PC-9 (cell line): ENCODE measurements at regions not wholly inside any gene's neighbourhood (a gene's known extent, or its start where the extent isn't known, plus 50 kb on each side); places are given as distances from the start of the nearest gene placed in this dataset.

Experiments
- BruUV-seq: library from RNA; stranded (reverse); fragments of 400-500 nt; replicated peaks from 2 replicates; lab custom pipeline; 2021; lab: Mats Ljungman, UMichigan
- CTCF ChIA-PET: fragments of 300-600 bp; sonication (Branson Sonifier 250); formaldehyde crosslinking; loops from one replicate; lab custom pipeline; 2022; ENCODE audit warnings: antibody characterized with exemption; lab: Charles Lee
- POLR2A ChIA-PET: fragments of 300-600 bp; sonication (Branson Sonifier 250); formaldehyde crosslinking; loops from one replicate; lab custom pipeline; 2022; ENCODE audit warnings: antibody characterized with exemption; ENCODE audit not compliant: unreplicated experiment; lab: Charles Lee
- DNase-seq, 2 experiments: peaks; one replicate each; pipeline versions ENCODE4 v3.0.0 to v3.0.0-alpha.2; 2015 to 2022; ENCODE audit warnings: mixed read lengths in 1 of 2
- H2AFZ ChIP-seq: fragments of 200-600 bp; sonication (generic); 2 replicates; pipeline ENCODE4 v1.8.1; 2017; ENCODE audit warnings: antibody characterized with exemption
- H3F3A ChIP-seq: fragments of 200-600 bp; sonication (generic); 2 replicates; pipeline ENCODE4 v1.8.1; 2017; ENCODE audit warnings: antibody characterized with exemption, mild to moderate bottlenecking, low read depth; ENCODE audit not compliant: insufficient read depth
- H3K27ac ChIP-seq: fragments of 200-600 bp; sonication (generic); 2 replicates; pipeline ENCODE4 v1.6.1; 2016; ENCODE audit warnings: mixed run types
- H3K27me3 ChIP-seq: fragments of 200-600 bp; sonication (generic); 2 replicates; pipeline ENCODE4 v1.6.1; 2016; ENCODE audit warnings: low read depth, mixed run types; ENCODE audit not compliant: insufficient read depth
- H3K36me3 ChIP-seq: fragments of 200-600 bp; sonication (generic); 2 replicates; pipeline ENCODE4 v1.6.1; 2016; ENCODE audit warnings: low read depth, mixed run types
- H3K4me1 ChIP-seq: fragments of 200-600 bp; sonication (generic); replicated peaks from 2 replicates; pipeline ENCODE4 v1.6.1; 2016; ENCODE audit warnings: mixed run types; ENCODE audit not compliant: insufficient read depth
- H3K4me2 ChIP-seq: fragments of 200-600 bp; sonication (generic); 2 replicates; pipeline ENCODE4 v1.6.1; 2017; ENCODE audit warnings: mixed run types
- H3K4me3 ChIP-seq: fragments of 200-600 bp; sonication (generic); 2 replicates; pipeline ENCODE4 v1.6.1; 2016; ENCODE audit warnings: mixed run types
- H3K79me2 ChIP-seq: fragments of 200-600 bp; sonication (generic); 2 replicates; pipeline ENCODE4 v1.6.1; 2017; ENCODE audit warnings: low read depth, mixed run types
- H3K9me2 ChIP-seq: fragments of 200-600 bp; sonication (generic); 2 replicates; pipeline ENCODE4 v1.8.1; 2017; ENCODE audit warnings: mild to moderate bottlenecking; ENCODE audit not compliant: insufficient read depth
- H3K9me3 ChIP-seq: fragments of 200-600 bp; sonication (generic); 2 replicates; pipeline ENCODE4 v1.8.1; 2016; ENCODE audit warnings: low read depth; ENCODE audit not compliant: insufficient read depth
- H4K20me1 ChIP-seq: fragments of 200-600 bp; sonication (generic); 2 replicates; pipeline ENCODE4 v1.8.1; 2017; ENCODE audit not compliant: insufficient read depth
- EZH2 ChIP-seq: fragments of 200-600 bp; sonication (generic); IDR thresholded peaks from 2 replicates; pipeline ENCODE4 v1.8.0; 2017; ENCODE audit warnings: antibody characterized with exemption, low read depth
- intact Hi-C: fragments of 100-400 bp; cut with micrococcal nuclease; formaldehyde crosslinking; loops from one replicate; pipeline ENCODE4 v1.10.0; 2022; ENCODE audit not compliant: unreplicated experiment
- TF ChIP-seq, protein P1 (sequence below): fragments of 200-600 bp; sonication (generic); conservative IDR thresholded peaks from 2 replicates; pipeline ENCODE4 v1.6.1; 2017; ENCODE audit warnings: mixed run types, antibody characterized with exemption, mild to moderate bottlenecking, moderate library complexity

DNA sequence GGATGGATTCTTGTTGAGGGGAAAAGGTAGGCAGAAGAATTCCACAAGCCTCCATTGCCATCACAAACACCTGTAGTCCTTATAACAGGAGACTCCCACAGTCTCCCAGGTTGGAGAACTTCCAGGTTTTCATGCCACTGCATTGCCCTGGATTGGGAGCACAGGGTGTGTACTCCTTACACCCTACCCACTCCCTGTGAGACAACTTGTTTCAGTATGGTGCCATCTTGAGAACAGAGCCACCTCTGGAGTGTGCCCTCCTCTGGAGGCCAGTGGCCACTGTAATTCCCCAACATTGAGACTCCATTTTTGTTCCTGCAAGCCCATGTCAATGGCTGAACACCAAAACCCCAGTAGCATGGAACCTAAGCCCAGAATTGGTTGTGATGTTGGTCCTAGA lies 123.5 kb upstream of the LAMA2 start:
- ChIA-PET CTCF (interaction anchor here (0.6 kb wide), 1 partner anchor 21 kb away, joined by 3 read pairs; no protein-coding TSS in a partner anchor), POLR2A (no interaction called here)
- no peak for DNase-seq
- no peaks in the 10 kb centered on the region for H3K27me3 ChIP-seq
- H3K9me3 ChIP-seq = 0 out of 2 replicates have a peak, but pooled peaks cover 3% of the 10 kb centered on the region
- TF ChIP-seq, protein P1, sequence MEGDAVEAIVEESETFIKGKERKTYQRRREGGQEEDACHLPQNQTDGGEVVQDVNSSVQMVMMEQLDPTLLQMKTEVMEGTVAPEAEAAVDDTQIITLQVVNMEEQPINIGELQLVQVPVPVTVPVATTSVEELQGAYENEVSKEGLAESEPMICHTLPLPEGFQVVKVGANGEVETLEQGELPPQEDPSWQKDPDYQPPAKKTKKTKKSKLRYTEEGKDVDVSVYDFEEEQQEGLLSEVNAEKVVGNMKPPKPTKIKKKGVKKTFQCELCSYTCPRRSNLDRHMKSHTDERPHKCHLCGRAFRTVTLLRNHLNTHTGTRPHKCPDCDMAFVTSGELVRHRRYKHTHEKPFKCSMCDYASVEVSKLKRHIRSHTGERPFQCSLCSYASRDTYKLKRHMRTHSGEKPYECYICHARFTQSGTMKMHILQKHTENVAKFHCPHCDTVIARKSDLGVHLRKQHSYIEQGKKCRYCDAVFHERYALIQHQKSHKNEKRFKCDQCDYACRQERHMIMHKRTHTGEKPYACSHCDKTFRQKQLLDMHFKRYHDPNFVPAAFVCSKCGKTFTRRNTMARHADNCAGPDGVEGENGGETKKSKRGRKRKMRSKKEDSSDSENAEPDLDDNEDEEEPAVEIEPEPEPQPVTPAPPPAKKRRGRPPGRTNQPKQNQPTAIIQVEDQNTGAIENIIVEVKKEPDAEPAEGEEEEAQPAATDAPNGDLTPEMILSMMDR = no peak
- TF ChIP-seq EZH2 = no peak
- intact Hi-C loops = no loop called here
- no peak overlapping the region for H3K4me3 ChIP-seq
- H3K79me2 ChIP-seq = no peaks in the 10 kb centered on the region
- H3K4me2 ChIP-seq = no peak overlapping the region
- H3K4me1 ChIP-seq = no peaks in the 10 kb centered on the region
- H2AFZ ChIP-seq = no peak overlapping the region
- no peaks in the 10 kb centered on the region for H3K9me2 ChIP-seq
- BruUV-seq = no TSS peak
- no peaks in the 10 kb centered on the region for H4K20me1 ChIP-seq
- H3K27ac ChIP-seq = no peak overlapping the region
- no peaks in the 10 kb centered on the region for H3F3A ChIP-seq
- H3K36me3 ChIP-seq = no peaks in the 10 kb centered on the region

DNA sequence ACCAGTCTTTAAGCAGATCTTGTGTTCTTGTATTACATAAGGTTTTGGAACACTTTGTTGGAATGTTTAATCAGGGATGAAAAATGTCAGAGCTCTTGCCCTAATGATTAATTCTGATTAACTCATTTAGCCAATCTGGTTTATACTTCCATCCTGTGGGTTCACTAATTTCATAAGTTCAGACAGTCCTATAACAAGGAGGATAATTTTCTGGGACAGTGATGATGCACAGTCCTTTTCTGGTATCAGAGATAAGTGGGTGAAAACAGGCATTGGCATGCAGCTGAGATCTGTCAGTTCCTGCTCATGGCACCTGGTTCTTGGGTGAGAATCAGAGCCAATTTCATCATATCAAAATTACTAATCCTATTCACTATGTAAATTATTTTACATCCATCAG lies 125.0 kb upstream of the LAMA2 start:
- no peak for TF ChIP-seq EZH2
- TF ChIP-seq, protein P1 = no peak
- CTCF ChIA-PET = no interaction called here

DNA sequence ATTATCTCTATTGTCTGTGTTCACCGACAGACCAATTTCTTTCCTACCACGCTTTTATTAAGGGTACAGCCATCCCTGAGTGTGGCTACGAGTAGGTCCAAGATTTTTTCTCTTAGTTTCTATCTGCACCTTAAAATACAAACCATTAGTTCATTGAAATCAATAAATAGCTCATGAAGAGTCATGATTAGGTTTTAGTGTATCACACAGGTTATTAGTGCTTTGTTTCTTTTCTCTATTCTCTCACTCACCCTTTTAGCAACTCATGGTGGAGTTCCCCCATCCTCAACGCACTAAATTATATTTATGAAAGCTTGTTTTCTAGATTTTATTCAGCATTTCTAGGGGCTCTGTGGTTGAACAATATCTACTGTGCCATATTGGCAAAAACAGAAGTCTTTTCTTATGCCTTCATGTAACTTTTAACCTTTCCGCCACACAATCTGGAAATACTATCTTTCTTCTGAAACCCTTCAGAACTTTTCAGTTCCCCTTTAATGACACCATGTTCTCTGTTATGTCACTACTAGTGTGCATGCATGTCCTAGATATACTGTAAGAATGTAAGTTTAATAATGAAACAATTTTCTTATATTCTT lies 128.2 kb upstream of the LAMA2 start:
- Histone ChIP-seq H3F3A (no peaks in the 10 kb centered on the region), H2AFZ (no peak overlapping the region), H4K20me1 (no peaks in the 10 kb centered on the region), H3K9me2 (no peaks in the 10 kb centered on the region), H3K27me3 (no peaks in the 10 kb centered on the region), H3K27ac (no peak overlapping the region), H3K79me2 (no peaks in the 10 kb centered on the region), H3K4me2 (no peak overlapping the region), H3K36me3 (no peaks in the 10 kb centered on the region), H3K9me3 (0 out of 2 replicates have a peak, but pooled peaks cover 3% of the 10 kb centered on the region), H3K4me3 (no peak overlapping the region), H3K4me1 (no peaks in the 10 kb centered on the region)
- intact Hi-C loops = no loop called here
- TF ChIP-seq, protein P1 = no peak
- no peak for TF ChIP-seq EZH2
- ChIA-PET CTCF (no interaction called here), POLR2A (no interaction called here)
- no TSS peak for BruUV-seq
- DNase-seq = no peak

More for the DNA sequence above, 125.0 kb upstream of the LAMA2 start:
- H3K9me2 ChIP-seq = no peaks in the 10 kb centered on the region
- H3K4me3 ChIP-seq = no peak overlapping the region
- intact Hi-C loops = no loop called here
- POLR2A ChIA-PET = no interaction called here
- no peaks in the 10 kb centered on the region for H3K4me1 ChIP-seq
- H2AFZ ChIP-seq = no peak overlapping the region
- no peak overlapping the region for H3K27ac ChIP-seq
- H3K4me2 ChIP-seq = no peak overlapping the region
- DNase-seq = no peak
- H3F3A ChIP-seq = no peaks in the 10 kb centered on the region
- 0 out of 2 replicates have a peak, but pooled peaks cover 3% of the 10 kb centered on the region for H3K9me3 ChIP-seq
- no peaks in the 10 kb centered on the region for H3K36me3 ChIP-seq
- no TSS peak for BruUV-seq
- H4K20me1 ChIP-seq = no peaks in the 10 kb centered on the region
- H3K79me2 ChIP-seq = no peaks in the 10 kb centered on the region
- no peaks in the 10 kb centered on the region for H3K27me3 ChIP-seq
